CD4-positive, alpha-beta memory T cell (primary cell): ENCODE measurements at regions not wholly inside any gene's neighbourhood (a gene's known extent, or its start where the extent isn't known, plus 50 kb on each side); places are given as distances from the start of the nearest gene placed in this dataset.

Source experiments
- CTCF ChIA-PET: fragments of 350-600 bp; sonication (Branson Sonifier 250); formaldehyde crosslinking; loops from one replicate; lab custom pipeline; 2021; ENCODE audit warnings: inconsistent platforms; ENCODE audit not compliant: partially characterized antibody; lab: Charles Lee
- POLR2A ChIA-PET: fragments of 350-600 bp; sonication (Branson Sonifier 250); formaldehyde crosslinking; loops from one replicate; lab custom pipeline; 2021; ENCODE audit not compliant: partially characterized antibody; lab: Charles Lee
- DNase-seq, 5 donors: peaks; one replicate each; pipeline versions ENCODE4 v3.0.0 to v3.0.0-alpha.2; 2020 to 2022; ENCODE audit warnings: mixed read lengths in 1 of 5
- H3K27ac ChIP-seq: one replicate; pipeline ENCODE4 v1.7.0; 2013; ENCODE audit warnings: low read depth, low read length
- H3K27me3 ChIP-seq: 2 replicates; pipeline ENCODE4 v1.7.0; 2013; ENCODE audit warnings: mild to moderate bottlenecking, low read length, moderate library complexity; ENCODE audit not compliant: insufficient read depth
- H3K36me3 ChIP-seq: 2 replicates; pipeline ENCODE4 v1.7.0; 2013; ENCODE audit warnings: mild to moderate bottlenecking, low read length, moderate library complexity; ENCODE audit not compliant: insufficient read depth
- H3K4me1 ChIP-seq: 2 replicates; pipeline ENCODE4 v1.7.0; 2013; ENCODE audit warnings: mild to moderate bottlenecking, low read length, moderate library complexity; ENCODE audit not compliant: insufficient read depth
- H3K4me3 ChIP-seq, 2 donors: one replicate each; pipeline ENCODE4 v1.7.0; 2013; ENCODE audit warnings: low read length in 2 of 2, mild to moderate bottlenecking in 1 of 2
- H3K9me3 ChIP-seq, 2 donors: one replicate each; pipeline ENCODE4 v1.7.0; 2013; ENCODE audit warnings: low read length in 2 of 2, control low read depth in 1 of 2; ENCODE audit not compliant: control insufficient read depth in 1 of 2
- H3K27ac Mint-ChIP-seq, 7 donors: one replicate each; pipeline ENCODE4 v1.8.0; 2020 to 2021; ENCODE audit warnings: mixed read lengths in 7 of 7, mild to moderate bottlenecking in 6 of 7, inconsistent platforms in 3 of 7, moderate library complexity in 3 of 7
- H3K27me3 Mint-ChIP-seq, 2 donors: one replicate each; pipeline ENCODE4 v1.8.0; 2020 to 2021; ENCODE audit warnings: mixed read lengths in 2 of 2
- H3K36me3 Mint-ChIP-seq, 2 donors: one replicate each; pipeline ENCODE4 v1.8.0; 2020 to 2021; ENCODE audit warnings: mixed read lengths in 2 of 2, inconsistent platforms in 1 of 2, mild to moderate bottlenecking in 1 of 2
- H3K4me1 Mint-ChIP-seq, 4 donors: one replicate each; pipeline ENCODE4 v1.8.0; 2020 to 2021; ENCODE audit warnings: mixed read lengths in 4 of 4, mild to moderate bottlenecking in 1 of 4
- H3K4me3 Mint-ChIP-seq, 8 donors: one replicate each; pipeline ENCODE4 v1.8.0; 2020 to 2021; ENCODE audit warnings: mixed read lengths in 8 of 8, mild to moderate bottlenecking in 7 of 8, moderate library complexity in 6 of 8, inconsistent platforms in 3 of 8
- H3K9me3 Mint-ChIP-seq, 8 donors: one replicate each; pipeline ENCODE4 v1.8.0; 2020 to 2021; ENCODE audit warnings: mixed read lengths in 8 of 8, mild to moderate bottlenecking in 5 of 8, inconsistent platforms in 3 of 8, moderate library complexity in 1 of 8
- intact Hi-C: fragments of 100-400 bp; cut with micrococcal nuclease; formaldehyde crosslinking; loops from one replicate; pipeline ENCODE4 v1.15.1; 2023

GRCh38 chr7:25804154-25804553 lies 347.8 kb upstream of the NFE2L3 start:
- H3K4me1 Mint-ChIP-seq: peaks cover 0 to 2% (median 0%) of the 10 kb centered on the region in 4 donors
- H3K27me3 Mint-ChIP-seq: peaks cover 0 to 5% of the 10 kb centered on the region in 2 donors
- Histone ChIP-seq H3K9me3 (no peaks in the 10 kb centered on the region), H3K36me3 (no peaks in the 10 kb centered on the region), H3K4me1 (no peaks in the 10 kb centered on the region), H3K27me3 (no peaks in the 10 kb centered on the region), H3K27ac (no peak overlapping the region), H3K4me3 (no peak overlapping the region)
- no peak overlapping the region for H3K27ac Mint-ChIP-seq
- H3K9me3 Mint-ChIP-seq: no peaks in the 10 kb centered on the region
- no peak for DNase-seq
- no peaks in the 10 kb centered on the region for H3K36me3 Mint-ChIP-seq
- H3K4me3 Mint-ChIP-seq: no peak overlapping the region
- intact Hi-C loops: no loop called here
- CTCF ChIA-PET: no interaction called here
- POLR2A ChIA-PET: no interaction called here

GRCh38 chr7:25805027-25805687 lies 346.8 kb upstream of the NFE2L3 start:
- Mint-ChIP-seq H3K27me3 (peaks cover 0 to 5% of the 10 kb centered on the region in 2 donors), H3K36me3 (no peaks in the 10 kb centered on the region), H3K4me1 (peaks cover 0 to 2% (median 0%) of the 10 kb centered on the region in 4 donors), H3K9me3 (no peaks in the 10 kb centered on the region), H3K27ac (no peak overlapping the region), H3K4me3 (no peak overlapping the region)
- CTCF ChIA-PET: no interaction called here
- H3K9me3 ChIP-seq: no peaks in the 10 kb centered on the region
- H3K27ac ChIP-seq: no peak overlapping the region
- H3K36me3 ChIP-seq: no peaks in the 10 kb centered on the region
- H3K27me3 ChIP-seq: no peaks in the 10 kb centered on the region
- intact Hi-C loops: no loop called here
- no peak overlapping the region for H3K4me3 ChIP-seq
- H3K4me1 ChIP-seq: no peaks in the 10 kb centered on the region
- no peak for DNase-seq
- POLR2A ChIA-PET: no interaction called here

- H3K4me3 ChIP-seq: no peak overlapping the region
- Mint-ChIP-seq H3K27me3 (peaks cover 2 to 5% of the 10 kb centered on the region in 2 donors), H3K4me1 (no peaks in the 10 kb centered on the region), H3K9me3 (no peaks in the 10 kb centered on the region), H3K36me3 (no peaks in the 10 kb centered on the region), H3K27ac (no peak overlapping the region), H3K4me3 (no peak overlapping the region)
- H3K36me3 ChIP-seq: no peaks in the 10 kb centered on the region
- intact Hi-C loops: no loop called here
- POLR2A ChIA-PET: no interaction called here
- CTCF ChIA-PET: no interaction called here
- H3K4me1 ChIP-seq: no peaks in the 10 kb centered on the region
- DNase-seq: no peak
- H3K27me3 ChIP-seq: no peaks in the 10 kb centered on the region
- no peak overlapping the region for H3K27ac ChIP-seq
- no peaks in the 10 kb centered on the region for H3K9me3 ChIP-seq
Observed at GRCh38 chr7:25807086-25807611, 344.8 kb upstream of the NFE2L3 start.

GRCh38 chr7:25809441-25809840 lies 342.6 kb upstream of the NFE2L3 start:
- POLR2A ChIA-PET: no interaction called here
- H3K9me3 Mint-ChIP-seq: no peaks in the 10 kb centered on the region
- no peaks in the 10 kb centered on the region for H3K4me1 Mint-ChIP-seq

GRCh38 chr7:25812086-25812850 lies 339.7 kb upstream of the NFE2L3 start:
- POLR2A ChIA-PET: no interaction called here

More at GRCh38 chr7:25809441-25809840, 342.6 kb upstream of the NFE2L3 start:
- H3K27me3 ChIP-seq: no peaks in the 10 kb centered on the region
- Mint-ChIP-seq H3K36me3 (no peaks in the 10 kb centered on the region), H3K27ac (no peak overlapping the region), H3K4me3 (no peak overlapping the region), H3K27me3 (peaks cover 6 to 13% of the 10 kb centered on the region in 2 donors)
- no peaks in the 10 kb centered on the region for H3K36me3 ChIP-seq
- H3K9me3 ChIP-seq: no peaks in the 10 kb centered on the region
- no peaks in the 10 kb centered on the region for H3K4me1 ChIP-seq
- H3K27ac ChIP-seq: no peak overlapping the region
- intact Hi-C loops: no loop called here
- no peak overlapping the region for H3K4me3 ChIP-seq
- no peak for DNase-seq
- CTCF ChIA-PET: no interaction called here

GRCh38 chr7:25813381-25813780 lies 338.6 kb upstream of the NFE2L3 start:
- no peak for DNase-seq
- Mint-ChIP-seq H3K27me3 (peaks cover 11 to 30% of the 10 kb centered on the region in 2 donors), H3K4me3 (no peak overlapping the region), H3K27ac (no peak overlapping the region), H3K36me3 (no peaks in the 10 kb centered on the region), H3K9me3 (peaks cover 0 to 7% (median under 1%) of the 10 kb centered on the region in 8 donors), H3K4me1 (no peaks in the 10 kb centered on the region)
- H3K9me3 ChIP-seq: no peaks in the 10 kb centered on the region
- intact Hi-C loops: no loop called here
- CTCF ChIA-PET: no interaction called here
- POLR2A ChIA-PET: no interaction called here
- no peaks in the 10 kb centered on the region for H3K27me3 ChIP-seq
- no peaks in the 10 kb centered on the region for H3K4me1 ChIP-seq
- no peak overlapping the region for H3K4me3 ChIP-seq
- no peak overlapping the region for H3K27ac ChIP-seq
- no peaks in the 10 kb centered on the region for H3K36me3 ChIP-seq

More at GRCh38 chr7:25812086-25812850, 339.7 kb upstream of the NFE2L3 start:
- no peak overlapping the region for H3K27ac ChIP-seq
- CTCF ChIA-PET: no interaction called here
- Mint-ChIP-seq H3K4me1 (no peaks in the 10 kb centered on the region), H3K27me3 (peaks cover 10 to 24% of the 10 kb centered on the region in 2 donors), H3K4me3 (no peak overlapping the region), H3K36me3 (no peaks in the 10 kb centered on the region), H3K27ac (no peak overlapping the region), H3K9me3 (peaks cover 0 to 7% (median under 1%) of the 10 kb centered on the region in 8 donors)
- no peaks in the 10 kb centered on the region for H3K9me3 ChIP-seq
- intact Hi-C loops: no loop called here
- no peak overlapping the region for H3K4me3 ChIP-seq
- no peaks in the 10 kb centered on the region for H3K27me3 ChIP-seq
- no peaks in the 10 kb centered on the region for H3K36me3 ChIP-seq
- H3K4me1 ChIP-seq: no peaks in the 10 kb centered on the region
- no peak for DNase-seq

- Mint-ChIP-seq H3K4me3 (no peak overlapping the region), H3K4me1 (no peaks in the 10 kb centered on the region), H3K36me3 (no peaks in the 10 kb centered on the region), H3K27ac (no peak overlapping the region), H3K9me3 (peaks cover 0 to 7% (median under 1%) of the 10 kb centered on the region in 8 donors), H3K27me3 (peaks cover 13 to 39% of the 10 kb centered on the region in 2 donors)
- Histone ChIP-seq H3K4me1 (no peaks in the 10 kb centered on the region), H3K27me3 (no peaks in the 10 kb centered on the region), H3K36me3 (no peaks in the 10 kb centered on the region), H3K4me3 (no peak overlapping the region), H3K27ac (no peak overlapping the region), H3K9me3 (no peaks in the 10 kb centered on the region)
- DNase-seq: no peak
- POLR2A ChIA-PET: no interaction called here
- CTCF ChIA-PET: no interaction called here
- intact Hi-C loops: no loop called here
Observed at GRCh38 chr7:25815711-25816110, 336.3 kb upstream of the NFE2L3 start.
